WTC11 (cell line): ENCODE measurements at regions not wholly inside any gene's neighbourhood (a gene's known extent, or its start where the extent isn't known, plus 50 kb on each side); places are given as distances from the start of the nearest gene placed in this dataset.

Source experiments
- CREB1 ChIP-seq: sonication (generic); formaldehyde crosslinking; IDR thresholded peaks from 2 replicates; pipeline ENCODE4 v1.8.0; 2023; ENCODE audit warnings: mild to moderate bottlenecking, missing genetic modification reagents
- CTCF ChIP-seq: fragments of 200-600 bp; IDR thresholded peaks from 2 replicates; pipeline ENCODE4 v1.8.0; 2022; ENCODE audit warnings: antibody characterized with exemption
- NFE2L1 ChIP-seq: sonication (generic); formaldehyde crosslinking; IDR thresholded peaks from 2 replicates; pipeline ENCODE4 v1.8.1; 2023; ENCODE audit warnings: missing genetic modification reagents
- USF2 ChIP-seq: sonication (generic); formaldehyde crosslinking; IDR thresholded peaks from 2 replicates; pipeline ENCODE4 v1.8.1; 2023; ENCODE audit warnings: mild to moderate bottlenecking, missing genetic modification reagents, moderate library complexity

DNA sequence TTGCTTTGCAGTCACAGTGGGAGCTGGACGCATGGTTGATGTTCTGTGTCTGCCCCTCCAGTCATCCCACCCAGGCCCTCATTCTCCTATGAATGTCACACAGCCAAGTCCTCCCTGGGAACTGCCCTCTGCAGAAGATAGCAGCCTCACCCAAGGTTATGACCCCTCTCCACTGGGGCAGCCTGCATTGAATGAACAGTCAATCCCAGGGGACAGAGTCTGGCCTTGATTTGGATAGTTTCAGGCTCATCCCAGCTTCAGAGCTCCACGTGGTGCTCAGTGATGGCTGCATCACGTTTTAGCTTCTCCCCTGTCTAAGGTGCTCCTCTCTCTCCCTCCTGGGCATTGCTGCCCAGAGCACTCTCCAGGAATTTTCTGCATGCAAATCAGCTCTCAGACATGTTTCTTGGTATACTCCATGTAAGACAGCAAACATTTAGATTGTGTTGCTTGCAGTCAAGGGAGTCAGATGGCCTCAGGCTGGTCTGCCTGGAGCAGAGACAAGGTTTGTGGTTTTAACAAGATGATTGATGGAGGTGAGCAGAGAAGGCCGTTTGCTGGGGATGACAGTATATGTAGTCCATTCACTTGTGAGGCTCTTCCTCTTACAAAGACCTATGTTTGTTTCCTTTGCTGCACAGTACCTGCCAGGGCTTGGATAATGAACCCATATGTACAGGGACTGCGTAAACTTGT, 56.1 kb upstream of the MSX1 start:
- TF ChIP-seq CREB1 (CRISPR knock-in tag) (no peak), USF2 (CRISPR knock-in tag) (no peak), CTCF (no peak), NFE2L1 (CRISPR knock-in tag) (no peak)
